K562 (cell line): ENCODE measurements at regions not wholly inside any gene's neighbourhood (a gene's known extent, or its start where the extent isn't known, plus 50 kb on each side); places are given as distances from the start of the nearest gene placed in this dataset.
A peak's percentile ranks its signal among the peaks of the same experiment; 100 is the strongest.

Source experiments
- ATF7 ChIP-seq: fragments of 450-650 bp; IDR thresholded peaks from 2 replicates; pipeline ENCODE4 v1.7.1; 2014; ENCODE audit warnings: mild to moderate bottlenecking, moderate library complexity
- BRD4 ChIP-seq: fragments of 200-600 bp; sonication (generic); IDR thresholded peaks from 2 replicates; pipeline ENCODE4 v1.6.1; 2017; ENCODE audit warnings: inconsistent platforms
- CBX3 ChIP-seq, 2 experiments: IDR thresholded peaks; 1 replicate in 1 of 2; 2 replicates in 1 of 2; pipeline ENCODE4 v1.6.1; 2012; ENCODE audit warnings: inconsistent platforms in 2 of 2, low read length in 2 of 2, borderline replicate concordance in 1 of 2, control low read depth in 1 of 2
- CCAR2 ChIP-seq: fragments of 200-400 bp; formaldehyde crosslinking; IDR thresholded peaks from 2 replicates; pipeline ENCODE4 v1.6.1; 2017; ENCODE audit warnings: mild to moderate bottlenecking, low read depth, low read length
- CHD4 ChIP-seq: fragments of 200-600 bp; sonication (generic); IDR thresholded peaks from 3 replicates; pipeline ENCODE4 v1.6.1; 2012; ENCODE audit warnings: low read depth, mild to moderate bottlenecking, mixed read lengths, low read length, inconsistent platforms; ENCODE audit not compliant: insufficient read depth, insufficient replicate concordance, poor library complexity, severe bottlenecking
- ELF4 ChIP-seq: fragments of 450-650 bp; formaldehyde crosslinking; IDR thresholded peaks from 2 replicates; pipeline ENCODE4 v1.4.0; 2022; ENCODE audit warnings: missing genetic modification characterization
- GTF2A2 ChIP-seq: IDR thresholded peaks from 2 replicates; pipeline ENCODE4 v1.6.1; 2016; ENCODE audit warnings: mild to moderate bottlenecking, missing genetic modification characterization, missing compliant biosample characterization
- HDAC2 ChIP-seq: fragments of 450-650 bp; IDR thresholded peaks from 2 replicates; pipeline ENCODE4 v1.6.1; 2016; ENCODE audit warnings: mild to moderate bottlenecking
- HEY1 ChIP-seq: fragments of 250-450 bp; sonication (Bioruptor Pico); IDR thresholded peaks from 2 replicates; pipeline ENCODE4 v1.5.0; 2020; ENCODE audit warnings: mild to moderate bottlenecking, moderate library complexity, borderline replicate concordance
- HSF4 ChIP-seq: fragments of 250-450 bp; sonication (Bioruptor Pico); IDR thresholded peaks from 2 replicates; pipeline ENCODE4 v2.1.2; 2022; ENCODE audit warnings: mild to moderate bottlenecking, moderate library complexity, borderline replicate concordance
- KDM1A ChIP-seq, 2 experiments: fragments of 450-650 bp; IDR thresholded peaks; 2 replicates each; pipeline ENCODE4 v1.6.1; 2016; ENCODE audit warnings: mild to moderate bottlenecking in 2 of 2
- MCM2 ChIP-seq: fragments of 450-650 bp; IDR thresholded peaks from 2 replicates; pipeline ENCODE4 v1.6.1; 2017; ENCODE audit warnings: low read depth, mild to moderate bottlenecking
- MTA3 ChIP-seq: fragments of 450-650 bp; formaldehyde crosslinking; IDR thresholded peaks from 2 replicates; pipeline ENCODE4 v1.6.1; 2017; ENCODE audit warnings: mild to moderate bottlenecking, borderline replicate concordance
- NCOA1 ChIP-seq: fragments of 450-650 bp; IDR thresholded peaks from 2 replicates; pipeline ENCODE4 v1.6.1; 2016; ENCODE audit warnings: low read depth
- NCOA2 ChIP-seq, 2 experiments: fragments of 450-650 bp; IDR thresholded peaks; 2 replicates each; pipeline ENCODE4 v1.6.1; 2018; ENCODE audit warnings: mild to moderate bottlenecking in 2 of 2, moderate library complexity in 1 of 2; ENCODE audit not compliant: partially characterized antibody in 2 of 2
- PBX2 ChIP-seq, 2 experiments: IDR thresholded peaks in 1 of 2; conservative IDR thresholded peaks in 1 of 2; 2 replicates each; pipeline ENCODE4 v1.6.1; 2016; ENCODE audit warnings: low read depth in 2 of 2, mild to moderate bottlenecking in 1 of 2, missing compliant biosample characterization in 1 of 2, missing genetic modification characterization in 1 of 2, moderate library complexity in 1 of 2
- PTTG1 ChIP-seq: fragments of 450-650 bp; IDR thresholded peaks from 2 replicates; pipeline ENCODE4 v1.6.1; 2016; ENCODE audit warnings: low read depth, mild to moderate bottlenecking, missing genetic modification characterization, missing compliant biosample characterization
- SETDB1 ChIP-seq: IDR thresholded peaks from one replicate; pipeline ENCODE4 v1.6.1; 2012; ENCODE audit warnings: low read length, control low read depth, inconsistent platforms
- SMAD3 ChIP-seq: fragments of 450-650 bp; formaldehyde crosslinking; conservative IDR thresholded peaks from 2 replicates; pipeline ENCODE4 v1.4.0; 2020; ENCODE audit warnings: mild to moderate bottlenecking
- SREBF2 ChIP-seq: sonication (generic); formaldehyde crosslinking; IDR thresholded peaks from 2 replicates; pipeline ENCODE4 v1.4.0; 2020; ENCODE audit warnings: mild to moderate bottlenecking, missing genetic modification reagents
- TBL1XR1 ChIP-seq, 2 experiments: IDR thresholded peaks; 2 replicates each; pipeline ENCODE4 v1.6.1; 2012; ENCODE audit warnings: improper control_type of control experiment in 2 of 2, low read length in 2 of 2, mild to moderate bottlenecking in 1 of 2
- TBP ChIP-seq: optimal IDR thresholded peaks from 2 replicates; pipeline ENCODE3; 2011; ENCODE audit warnings: low read depth, low read length, improper control_type of control experiment
- ZBTB34 ChIP-seq: fragments of 250-450 bp; sonication (Bioruptor Pico); IDR thresholded peaks from 2 replicates; pipeline ENCODE4 v1.8.0; 2021; ENCODE audit warnings: mild to moderate bottlenecking, moderate library complexity
- ZNF175 ChIP-seq: fragments of 200-800 bp; sonication (Bioruptor generic); IDR thresholded peaks from 2 replicates; pipeline ENCODE4 v1.6.1; 2016; ENCODE audit warnings: low read depth, mild to moderate bottlenecking, missing genetic modification characterization, missing compliant biosample characterization
- TF ChIP-seq, protein P1 (sequence below), 2 experiments: fragments of 450-650 bp in 1 of 2; sonication (generic) in 1 of 2; formaldehyde crosslinking in 1 of 2; IDR thresholded peaks in 1 of 2; conservative IDR thresholded peaks in 1 of 2; 2 replicates each; pipeline versions ENCODE4 v1.6.1 to v1.8.1; 2016 to 2023; ENCODE audit warnings: mild to moderate bottlenecking in 2 of 2, moderate library complexity in 2 of 2, inconsistent platforms in 1 of 2, missing genetic modification reagents in 1 of 2

- TF ChIP-seq NCOA2 (IDR thresholded peaks at IDR 0.05; ENCODE audit: partially characterized antibody in 2 of 2) (no peak), MTA3 (no peak), GTF2A2 (no peak), BRD4 (no peak), HDAC2 (no peak), ATF7 (no peak), NCOA1 (no peak), ELF4 (CRISPR knock-in tag) (no peak), HEY1 (CRISPR knock-in tag) (no peak), MCM2 (no peak), SETDB1 (no peak), ZNF175 (CRISPR knock-in tag) (no peak), CBX3 (IDR thresholded peaks at IDR 0.05; ENCODE audit: borderline replicate concordance in 1 of 2, low read length in 2 of 2) (0 out of 3 replicates have a peak, but pooled peaks of 1 of the 2 experiments have one; percentile 38), CCAR2 (no peak), TBL1XR1 (IDR thresholded peaks at IDR 0.05; ENCODE audit: low read length in 2 of 2) (no peak), CHD4 (no peak), PBX2 (CRISPR knock-in tag; IDR thresholded peaks at IDR 0.05; ENCODE audit: low read depth) (no peak), PBX2 (tag; conservative IDR thresholded peaks at IDR 0.05; ENCODE audit: low read depth) (0 out of 2 replicates have a peak, but pooled peaks have one; percentile 9), KDM1A (IDR thresholded peaks at IDR 0.05) (no peak), PTTG1 (tag) (no peak), ZBTB34 (CRISPR knock-in tag) (no peak), HSF4 (no peak), SREBF2 (CRISPR knock-in tag) (no peak), SMAD3 (CRISPR knock-in tag) (no peak), TBP (no peak)
- TF ChIP-seq, protein P1, sequence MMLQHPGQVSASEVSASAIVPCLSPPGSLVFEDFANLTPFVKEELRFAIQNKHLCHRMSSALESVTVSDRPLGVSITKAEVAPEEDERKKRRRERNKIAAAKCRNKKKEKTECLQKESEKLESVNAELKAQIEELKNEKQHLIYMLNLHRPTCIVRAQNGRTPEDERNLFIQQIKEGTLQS (IDR thresholded peaks at IDR 0.05), result peak; percentile 41
- TF ChIP-seq, protein P1 (CRISPR knock-in tag; conservative IDR thresholded peaks at IDR 0.05), result no peak
Observed at GRCh38 chr6:20286968-20287565, 74.8 kb upstream of the MBOAT1 start (continued).
